ENCODE measurements at regions not wholly inside any gene's neighbourhood (a gene's known extent, or its start where the extent isn't known, plus 50 kb on each side); places are given as distances from the start of the nearest gene placed in this dataset.

- H4K20me1 ChIP-seq (ENCODE audit: insufficient read depth, low read length), result no peaks in the 10 kb centered on the region
- no peak overlapping the region for H2AFZ ChIP-seq (ENCODE audit: low read length)
- H3K9me2 ChIP-seq (ENCODE audit: low read depth, low read length), result no peaks in the 10 kb centered on the region
- no peaks in the 10 kb centered on the region for H3F3A ChIP-seq (ENCODE audit: insufficient read depth, low read length)
- no peak overlapping the region for H3K27ac ChIP-seq (ENCODE audit: low read depth, low read length, poor library complexity, severe bottlenecking)
- H3K9ac ChIP-seq (ENCODE audit: low read length), result no peak overlapping the region
- H3K4me1 ChIP-seq (ENCODE audit: insufficient read depth, low read length, severe bottlenecking), result no peaks in the 10 kb centered on the region
- no peak for TF ChIP-seq CTCF (IDR thresholded peaks at IDR 0.05; ENCODE audit: low read length)
- no peak for TF ChIP-seq EZH2 (IDR thresholded peaks at IDR 0.05; ENCODE audit: borderline replicate concordance, low read length)
- H3K4me2 ChIP-seq (ENCODE audit: low read length), result no peak overlapping the region
- H3K27me3 ChIP-seq (ENCODE audit: insufficient read depth, low read length), result no peaks in the 10 kb centered on the region
- no peaks in the 10 kb centered on the region for H3K9me3 ChIP-seq (ENCODE audit: low read length)
- H3K4me3 ChIP-seq (ENCODE audit: low read depth, low read length, poor library complexity, severe bottlenecking), result no peak overlapping the region
- no peaks in the 10 kb centered on the region for H3K79me2 ChIP-seq (ENCODE audit: insufficient read depth, low read length)
- H3K36me3 ChIP-seq (ENCODE audit: insufficient read depth, low read length), result no peaks in the 10 kb centered on the region
Measured at GRCh38 chr1:2928366-2929325, 92.6 kb upstream of the ACTRT2 start.

- Histone ChIP-seq H3K36me3 (ENCODE audit: insufficient read depth, low read length) (no peaks in the 10 kb centered on the region), H3K9me3 (ENCODE audit: low read length) (no peaks in the 10 kb centered on the region), H4K20me1 (ENCODE audit: insufficient read depth, low read length) (no peaks in the 10 kb centered on the region), H3K27ac (ENCODE audit: low read depth, low read length, poor library complexity, severe bottlenecking) (no peak overlapping the region), H3K27me3 (ENCODE audit: insufficient read depth, low read length) (no peaks in the 10 kb centered on the region), H3K4me1 (ENCODE audit: insufficient read depth, low read length, severe bottlenecking) (no peaks in the 10 kb centered on the region), H3K9ac (ENCODE audit: low read length) (no peak overlapping the region), H3K4me2 (ENCODE audit: low read length) (no peak overlapping the region), H3F3A (ENCODE audit: insufficient read depth, low read length) (no peaks in the 10 kb centered on the region), H3K9me2 (ENCODE audit: low read depth, low read length) (no peaks in the 10 kb centered on the region), H3K79me2 (ENCODE audit: insufficient read depth, low read length) (no peaks in the 10 kb centered on the region), H2AFZ (ENCODE audit: low read length) (no peak overlapping the region), H3K4me3 (ENCODE audit: low read depth, low read length, poor library complexity, severe bottlenecking) (no peak overlapping the region)
- no peak for TF ChIP-seq EZH2 (IDR thresholded peaks at IDR 0.05; ENCODE audit: borderline replicate concordance, low read length)
- TF ChIP-seq CTCF (IDR thresholded peaks at IDR 0.05; ENCODE audit: low read length), result no peak
Measured at GRCh38 chr1:2929335-2929734, 91.9 kb upstream of the ACTRT2 start.

GRCh38 chr1:2930016-2930815, 91.1 kb upstream of the ACTRT2 start:
- no peak for TF ChIP-seq EZH2 (IDR thresholded peaks at IDR 0.05; ENCODE audit: borderline replicate concordance, low read length)
- no peak for TF ChIP-seq CTCF (IDR thresholded peaks at IDR 0.05; ENCODE audit: low read length)

More at GRCh38 chr1:2930016-2930815, 91.1 kb upstream of the ACTRT2 start:
- Histone ChIP-seq H3K4me2 (ENCODE audit: low read length) (no peak overlapping the region), H3K9ac (ENCODE audit: low read length) (no peak overlapping the region), H4K20me1 (ENCODE audit: insufficient read depth, low read length) (no peaks in the 10 kb centered on the region), H3K36me3 (ENCODE audit: insufficient read depth, low read length) (no peaks in the 10 kb centered on the region), H3K4me3 (ENCODE audit: low read depth, low read length, poor library complexity, severe bottlenecking) (no peak overlapping the region), H3K9me2 (ENCODE audit: low read depth, low read length) (no peaks in the 10 kb centered on the region), H3F3A (ENCODE audit: insufficient read depth, low read length) (no peaks in the 10 kb centered on the region), H3K9me3 (ENCODE audit: low read length) (no peaks in the 10 kb centered on the region), H3K4me1 (ENCODE audit: insufficient read depth, low read length, severe bottlenecking) (no peaks in the 10 kb centered on the region), H3K79me2 (ENCODE audit: insufficient read depth, low read length) (no peaks in the 10 kb centered on the region), H3K27ac (ENCODE audit: low read depth, low read length, poor library complexity, severe bottlenecking) (no peak overlapping the region), H2AFZ (ENCODE audit: low read length) (no peak overlapping the region), H3K27me3 (ENCODE audit: insufficient read depth, low read length) (no peaks in the 10 kb centered on the region)

All from OCI-LY1 (cell line).